Activated CD8-positive, alpha-beta T cell treated with anti-CD3 and anti-CD28 coated beads for 36 hours (primary cell): ENCODE measurements at regions not wholly inside any gene's neighbourhood (a gene's known extent, or its start where the extent isn't known, plus 50 kb on each side); places are given as distances from the start of the nearest gene placed in this dataset.
A peak's percentile ranks its signal among the peaks of the same experiment; 100 is the strongest.

Source experiments
- ATAC-seq: fragments of 200-7000 bp; cut with Tn5 transposase; one replicate; pipeline ENCODE4 v1.10.0; 2021; ENCODE audit warnings: mild to moderate bottlenecking, moderate library complexity
- CTCF ChIA-PET: fragments of 350-600 bp; sonication (Branson Sonifier 250); formaldehyde crosslinking; loops from one replicate; lab custom pipeline; 2021; ENCODE audit warnings: antibody characterized with exemption; lab: Charles Lee
- POLR2A ChIA-PET: fragments of 350-600 bp; sonication (Branson Sonifier 250); formaldehyde crosslinking; loops from one replicate; lab custom pipeline; 2021; ENCODE audit warnings: antibody characterized with exemption; lab: Charles Lee
- DNase-seq: peaks from one replicate; pipeline ENCODE4 v3.0.0-alpha.2; 2020
- H3K27ac Mint-ChIP-seq: one replicate; pipeline ENCODE4 v1.8.0; 2021; ENCODE audit warnings: mild to moderate bottlenecking, mixed read lengths
- H3K27me3 Mint-ChIP-seq: one replicate; pipeline ENCODE4 v1.8.0; 2021; ENCODE audit warnings: mixed read lengths
- H3K36me3 Mint-ChIP-seq: one replicate; pipeline ENCODE4 v1.8.0; 2021; ENCODE audit warnings: low read depth, mixed read lengths
- H3K4me1 Mint-ChIP-seq: one replicate; pipeline ENCODE4 v1.8.0; 2021; ENCODE audit warnings: low read depth, mixed read lengths
- H3K4me3 Mint-ChIP-seq: one replicate; pipeline ENCODE4 v1.8.0; 2021; ENCODE audit warnings: mild to moderate bottlenecking, moderate library complexity, mixed read lengths
- H3K9me3 Mint-ChIP-seq: one replicate; pipeline ENCODE4 v1.8.0; 2021; ENCODE audit warnings: mixed read lengths
- intact Hi-C: fragments of 100-400 bp; cut with micrococcal nuclease; formaldehyde crosslinking; loops from one replicate; pipeline ENCODE4 v1.10.0; 2022
- TF ChIP-seq, protein P1 (sequence below): fragments of 200-600 bp; IDR thresholded peaks from one replicate; pipeline ENCODE4 v1.8.0; 2022; ENCODE audit warnings: antibody characterized with exemption, mild to moderate bottlenecking

- intact Hi-C loops = no loop called here
- H3K9me3 Mint-ChIP-seq = no peaks in the 10 kb centered on the region
- H3K4me3 Mint-ChIP-seq = no peak overlapping the region
- peak; percentile 62 for DNase-seq
- peaks cover 4% of the 10 kb centered on the region for H3K27me3 Mint-ChIP-seq
- ATAC-seq = peak; percentile 77
- POLR2A ChIA-PET = no interaction called here
- no peak overlapping the region for H3K27ac Mint-ChIP-seq
- TF ChIP-seq, protein P1, sequence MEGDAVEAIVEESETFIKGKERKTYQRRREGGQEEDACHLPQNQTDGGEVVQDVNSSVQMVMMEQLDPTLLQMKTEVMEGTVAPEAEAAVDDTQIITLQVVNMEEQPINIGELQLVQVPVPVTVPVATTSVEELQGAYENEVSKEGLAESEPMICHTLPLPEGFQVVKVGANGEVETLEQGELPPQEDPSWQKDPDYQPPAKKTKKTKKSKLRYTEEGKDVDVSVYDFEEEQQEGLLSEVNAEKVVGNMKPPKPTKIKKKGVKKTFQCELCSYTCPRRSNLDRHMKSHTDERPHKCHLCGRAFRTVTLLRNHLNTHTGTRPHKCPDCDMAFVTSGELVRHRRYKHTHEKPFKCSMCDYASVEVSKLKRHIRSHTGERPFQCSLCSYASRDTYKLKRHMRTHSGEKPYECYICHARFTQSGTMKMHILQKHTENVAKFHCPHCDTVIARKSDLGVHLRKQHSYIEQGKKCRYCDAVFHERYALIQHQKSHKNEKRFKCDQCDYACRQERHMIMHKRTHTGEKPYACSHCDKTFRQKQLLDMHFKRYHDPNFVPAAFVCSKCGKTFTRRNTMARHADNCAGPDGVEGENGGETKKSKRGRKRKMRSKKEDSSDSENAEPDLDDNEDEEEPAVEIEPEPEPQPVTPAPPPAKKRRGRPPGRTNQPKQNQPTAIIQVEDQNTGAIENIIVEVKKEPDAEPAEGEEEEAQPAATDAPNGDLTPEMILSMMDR = no peak
- H3K4me1 Mint-ChIP-seq = peaks cover 10% of the 10 kb centered on the region
- no peaks in the 10 kb centered on the region for H3K36me3 Mint-ChIP-seq
- CTCF ChIA-PET = interaction anchor here (1.9 kb wide), 1 partner anchor 181 kb away, joined by 4 read pairs; no protein-coding TSS in a partner anchor
Measured at GRCh38 chr5:141779503-141779973, 97.5 kb upstream of the ARAP3 start.

GRCh38 chr5:141778683-141779082, 96.7 kb upstream of the ARAP3 start:
- H3K36me3 Mint-ChIP-seq = no peaks in the 10 kb centered on the region
- POLR2A ChIA-PET = no interaction called here
- peak; percentile 31 for ATAC-seq
- CTCF ChIA-PET = interaction anchor here (1.9 kb wide), 1 partner anchor 182 kb away, joined by 4 read pairs; no protein-coding TSS in a partner anchor
- peaks cover 4% of the 10 kb centered on the region for H3K27me3 Mint-ChIP-seq
- H3K4me3 Mint-ChIP-seq = no peak overlapping the region
- peak; percentile 8 for DNase-seq
- H3K27ac Mint-ChIP-seq = no peak overlapping the region
- H3K4me1 Mint-ChIP-seq = peaks cover 10% of the 10 kb centered on the region
- intact Hi-C loops = no loop called here
- H3K9me3 Mint-ChIP-seq = no peaks in the 10 kb centered on the region
- TF ChIP-seq, protein P1 = no peak

GRCh38 chr5:141778206-141778605, 96.2 kb upstream of the ARAP3 start:
- Mint-ChIP-seq H3K4me1 (peaks cover 10% of the 10 kb centered on the region), H3K36me3 (no peaks in the 10 kb centered on the region), H3K9me3 (no peaks in the 10 kb centered on the region), H3K27ac (no peak overlapping the region), H3K27me3 (peaks cover 5% of the 10 kb centered on the region), H3K4me3 (no peak overlapping the region)
- peak; percentile 56 for ATAC-seq
- ChIA-PET CTCF (no interaction called here), POLR2A (no interaction called here)
- intact Hi-C loops = no loop called here
- TF ChIP-seq, protein P1 = no peak
- DNase-seq = peak; percentile 11

GRCh38 chr5:141777711-141778110, 95.7 kb upstream of the ARAP3 start:
- Mint-ChIP-seq H3K27me3 (peaks cover 5% of the 10 kb centered on the region), H3K9me3 (no peaks in the 10 kb centered on the region), H3K4me1 (peaks cover 10% of the 10 kb centered on the region), H3K27ac (no peak overlapping the region), H3K36me3 (no peaks in the 10 kb centered on the region), H3K4me3 (no peak overlapping the region)
- CTCF ChIA-PET = no interaction called here
- ATAC-seq (no peak), DNase-seq (no peak)
- TF ChIP-seq, protein P1 = no peak
- intact Hi-C loops = no loop called here
- POLR2A ChIA-PET = no interaction called here

DNA sequence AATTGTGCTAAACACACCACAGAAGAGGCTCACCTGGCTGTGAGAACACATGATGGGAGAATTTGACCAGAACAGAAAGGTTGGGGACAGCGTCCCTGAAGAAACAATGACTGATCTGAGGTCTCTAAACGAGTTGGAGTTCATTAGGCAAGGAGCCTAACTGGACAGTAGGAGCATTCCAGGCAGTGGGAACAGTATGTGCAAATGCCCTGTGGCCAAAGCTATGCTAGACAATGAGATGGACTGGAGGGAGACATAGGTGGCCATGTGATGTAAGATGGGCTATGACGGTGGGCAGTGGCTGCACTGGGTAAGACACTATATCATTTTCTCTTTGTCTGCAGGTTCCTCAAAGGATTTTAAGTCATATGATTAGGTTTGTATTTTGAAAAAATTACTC, 95.1 kb upstream of the ARAP3 start:
- POLR2A ChIA-PET = no interaction called here

More for the DNA sequence above, 95.1 kb upstream of the ARAP3 start:
- Mint-ChIP-seq H3K27me3 (peaks cover 5% of the 10 kb centered on the region), H3K4me1 (peaks cover 10% of the 10 kb centered on the region), H3K36me3 (no peaks in the 10 kb centered on the region), H3K27ac (no peak overlapping the region), H3K9me3 (no peaks in the 10 kb centered on the region), H3K4me3 (no peak overlapping the region)
- intact Hi-C loops = no loop called here
- no peak for ATAC-seq
- TF ChIP-seq, protein P1 = no peak
- CTCF ChIA-PET = no interaction called here
- no peak for DNase-seq
